IMR-90 (cell line): ENCODE measurements at regions not wholly inside any gene's neighbourhood (a gene's known extent, or its start where the extent isn't known, plus 50 kb on each side); places are given as distances from the start of the nearest gene placed in this dataset.

Experiments
- ATAC-seq: fragments of 200-7000 bp; cut with Tn5 transposase; 2 replicates; pipeline ENCODE4 v1.9.1; 2020; ENCODE audit warnings: low read depth, mild to moderate bottlenecking, moderate library complexity
- BruUV-seq: library from RNA; stranded (reverse); fragments of 400-500 nt; replicated peaks from 2 replicates; lab custom pipeline; 2021; lab: Mats Ljungman, UMichigan
- CTCF ChIA-PET: fragments of 300-600 bp; formaldehyde crosslinking; extraction: SDS; loops from one replicate; lab custom pipeline; 2021; ENCODE audit warnings: antibody characterized with exemption; lab: Yijun Ruan, JAX
- POLR2A ChIA-PET: fragments of 300-600 bp; sonication (Branson Sonifier 250); formaldehyde crosslinking; loops from one replicate; lab custom pipeline; 2022; ENCODE audit warnings: antibody characterized with exemption; ENCODE audit not compliant: unreplicated experiment; lab: Charles Lee
- DNase-seq: peaks from one replicate; pipeline ENCODE4 v3.0.0; 2013
- H2AFZ ChIP-seq: replicated peaks from 2 replicates; pipeline ENCODE3; 2013; ENCODE audit warnings: low read length, mild to moderate bottlenecking; ENCODE audit not compliant: poor library complexity
- H2AK5ac ChIP-seq: 2 replicates; pipeline ENCODE4 v1.6.1; 2013; ENCODE audit warnings: low read depth, low read length, inconsistent platforms
- H2AK9ac ChIP-seq: replicated peaks from 2 replicates; pipeline ENCODE3; 2013; ENCODE audit warnings: mild to moderate bottlenecking, low read depth, low read length, moderate library complexity; ENCODE audit not compliant: poor library complexity
- H2BK120ac ChIP-seq: 2 replicates; pipeline ENCODE4 v1.6.1; 2013; ENCODE audit warnings: low read depth, low read length, inconsistent platforms
- H2BK15ac ChIP-seq: 3 replicates; pipeline ENCODE4 v1.6.1; 2013; ENCODE audit warnings: low read depth, low read length, inconsistent platforms
- H2BK20ac ChIP-seq: 2 replicates; pipeline ENCODE4 v1.6.1; 2013; ENCODE audit warnings: low read depth, mild to moderate bottlenecking, inconsistent platforms, low read length, moderate library complexity
- H2BK5ac ChIP-seq: 2 replicates; pipeline ENCODE4 v1.6.1; 2013; ENCODE audit warnings: mild to moderate bottlenecking, low read depth, low read length, inconsistent platforms; ENCODE audit not compliant: poor library complexity, severe bottlenecking
- H3K14ac ChIP-seq: replicated peaks from 2 replicates; pipeline ENCODE4 v1.6.1; 2013; ENCODE audit warnings: low read depth, low read length, inconsistent platforms
- H3K18ac ChIP-seq: 2 replicates; pipeline ENCODE4 v1.6.1; 2013; ENCODE audit warnings: low read depth, low read length, control low read depth
- H3K23ac ChIP-seq: 2 replicates; pipeline ENCODE4 v1.6.1; 2013; ENCODE audit warnings: low read depth, low read length, inconsistent platforms
- H3K27ac ChIP-seq: 2 replicates; pipeline ENCODE4 v1.5.1; 2013; ENCODE audit warnings: mild to moderate bottlenecking, control low read depth, low read length; ENCODE audit not compliant: insufficient read depth
- H3K27me3 ChIP-seq: 2 replicates; pipeline ENCODE4 v1.6.1; 2013; ENCODE audit warnings: low read length; ENCODE audit not compliant: control insufficient read depth, insufficient read depth
- H3K36me3 ChIP-seq: 2 replicates; pipeline ENCODE4 v1.6.1; 2013; ENCODE audit warnings: low read length, mixed read lengths; ENCODE audit not compliant: control insufficient read depth, insufficient read depth
- H3K4ac ChIP-seq: 2 replicates; pipeline ENCODE4 v1.6.1; 2013; ENCODE audit warnings: low read depth, low read length, inconsistent platforms
- H3K4me1 ChIP-seq: 2 replicates; pipeline ENCODE4 v1.6.1; 2013; ENCODE audit warnings: low read length, mixed read lengths; ENCODE audit not compliant: control insufficient read depth, insufficient read depth
- H3K4me2 ChIP-seq: 2 replicates; pipeline ENCODE4 v1.6.1; 2013; ENCODE audit warnings: low read depth, mild to moderate bottlenecking, control low read depth, low read length, moderate library complexity
- H3K4me3 ChIP-seq: 2 replicates; pipeline ENCODE4 v1.5.1; 2013; ENCODE audit warnings: low read depth, mild to moderate bottlenecking, control low read depth, low read length, moderate library complexity; ENCODE audit not compliant: insufficient read depth
- H3K56ac ChIP-seq: 2 replicates; pipeline ENCODE4 v1.6.1; 2013; ENCODE audit warnings: low read length, inconsistent platforms; ENCODE audit not compliant: insufficient read depth; ENCODE audit errors: extremely low read depth
- H3K79me1 ChIP-seq, 2 experiments: 2 replicates each; pipeline ENCODE4 v1.6.1; 2013; ENCODE audit warnings: low read length in 2 of 2, inconsistent platforms in 1 of 2, low read depth in 1 of 2
- H3K9ac ChIP-seq: 2 replicates; pipeline ENCODE4 v1.6.1; 2013; ENCODE audit warnings: low read depth, low read length, control low read depth
- H3K9me1 ChIP-seq: 2 replicates; pipeline ENCODE4 v1.6.1; 2013; ENCODE audit warnings: low read length, inconsistent platforms; ENCODE audit not compliant: insufficient read depth
- H3K9me3 ChIP-seq: 2 replicates; pipeline ENCODE4 v1.6.1; 2013; ENCODE audit warnings: low read length; ENCODE audit not compliant: control insufficient read depth, insufficient read depth
- H4K20me1 ChIP-seq: 2 replicates; pipeline ENCODE4 v1.6.1; 2013; ENCODE audit warnings: low read length, inconsistent platforms; ENCODE audit not compliant: insufficient read depth
- H4K5ac ChIP-seq: 2 replicates; pipeline ENCODE4 v1.6.1; 2013; ENCODE audit warnings: mild to moderate bottlenecking, low read depth, low read length, control low read depth
- H4K8ac ChIP-seq, 2 experiments: 2 replicates each; pipeline ENCODE4 v1.6.1; 2013; ENCODE audit warnings: low read depth in 2 of 2, low read length in 2 of 2, control low read depth in 1 of 2, inconsistent platforms in 1 of 2
- H4K91ac ChIP-seq: 2 replicates; pipeline ENCODE4 v1.6.1; 2013; ENCODE audit warnings: low read depth, low read length, inconsistent platforms; ENCODE audit not compliant: insufficient read depth
- FOS ChIP-seq: fragments of 150-350 bp; IDR thresholded peaks from 2 replicates; pipeline ENCODE4 v1.6.1; 2016; ENCODE audit warnings: low read depth, low read length
- RAD21 ChIP-seq: IDR thresholded peaks from 2 replicates; pipeline ENCODE4 v1.6.1; 2012; ENCODE audit warnings: low read length, improper control_type of control experiment
- RCOR1 ChIP-seq: IDR thresholded peaks from 2 replicates; pipeline ENCODE4 v1.6.1; 2012; ENCODE audit warnings: mild to moderate bottlenecking, low read length, improper control_type of control experiment; ENCODE audit not compliant: insufficient replicate concordance
- WGBS, 2 experiments: methylation state at CpG; one replicate each; pipeline versions ENCODE4 v1.1.5 to v1.1.7; 2013; ENCODE audit warnings: missing lambda C conversion rate in 2 of 2; ENCODE audit not compliant: insufficient read length in 1 of 2; ENCODE audit errors: extremely low coverage in 2 of 2; 5-methylcytosine and 5-hydroxymethylcytosine counted together
- dilution Hi-C: fragments of 300-500 bp; cut with HindIII; formaldehyde crosslinking; loops from one replicate; pipeline ENCODE4 v1.14.3; 2018; ENCODE audit warnings: low sequenced_read_pairs; ENCODE audit not compliant: unreplicated experiment
- in situ Hi-C: fragments of 300-500 bp; cut with MboI; formaldehyde crosslinking; loops from 3 replicates; pipeline ENCODE4 v1.14.3; 2019; ENCODE audit warnings: low sequenced_read_pairs, inconsistent platforms, mixed read lengths
- intact Hi-C: fragments of 100-400 bp; cut with micrococcal nuclease; formaldehyde crosslinking; loops from 2 replicates; pipeline ENCODE4 v1.10.0; 2022
- TF ChIP-seq, protein P1 (sequence below): fragments of 150-350 bp; IDR thresholded peaks from 2 replicates; pipeline ENCODE4 v1.6.1; 2016; ENCODE audit warnings: low read depth, mild to moderate bottlenecking, low read length, moderate library complexity, borderline replicate concordance

DNA sequence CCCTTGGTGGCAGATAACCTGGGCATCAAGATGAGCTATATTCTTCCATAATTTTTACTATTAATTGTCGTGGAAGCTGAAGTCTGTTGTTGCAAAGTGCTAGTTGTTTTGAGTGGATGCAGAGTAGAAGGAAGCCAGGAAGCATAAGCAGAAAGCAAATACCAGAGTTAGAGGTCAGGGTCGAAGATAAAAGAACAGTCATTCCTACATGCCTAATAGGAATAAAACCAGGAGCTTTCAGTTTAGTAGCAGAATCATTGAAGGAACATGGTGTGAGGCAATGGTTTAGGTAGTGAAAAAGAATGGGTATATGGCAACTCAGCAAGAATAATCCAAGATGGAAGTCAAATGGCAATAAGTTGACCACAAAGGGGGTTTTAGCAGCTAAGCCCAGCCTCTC, 121.6 kb upstream of the FST start:
- ATAC-seq (no peak), DNase-seq (no peak)
- ChIA-PET POLR2A (no interaction called here), CTCF (no interaction called here)
- peak overlapping the region; percentile 8; the same call in 1 of the 2 replicates for H3K56ac ChIP-seq
- WGBS, 2 experiments: no CpG with 5 or more reads among the region's 2 CpGs
- no peak overlapping the region for H2AFZ ChIP-seq
- no peaks in the 10 kb centered on the region for H3K27me3 ChIP-seq
- H3K4me2 ChIP-seq: no peak overlapping the region
- H3K4me3 ChIP-seq: no peak overlapping the region
- H3K27ac ChIP-seq: no peak overlapping the region
- peak overlapping the region; percentile 56 for H2BK120ac ChIP-seq
- H2BK5ac ChIP-seq: peak overlapping the region; percentile 99
- H4K8ac ChIP-seq: peak overlapping the region; percentile 77 to 94; a peak in 3 of 4 replicates
- BruUV-seq: no TSS peak
- peak overlapping the region; percentile 29; the same call in 1 of the 2 replicates for H3K4ac ChIP-seq
- H3K9me1 ChIP-seq: peaks cover 10% of the 10 kb centered on the region; the same call in 1 of the 2 replicates
- no peaks in the 10 kb centered on the region for H3K9me3 ChIP-seq
- H2AK5ac ChIP-seq: peak overlapping the region; percentile 52; the same call in 1 of the 2 replicates
- dilution Hi-C loops: no loop called here
- intact Hi-C loops: no loop called here
- H3K9ac ChIP-seq: no peak overlapping the region
- peak overlapping the region; percentile 15; the same call in 1 of the 2 replicates for H4K5ac ChIP-seq
- H3K23ac ChIP-seq: no peak overlapping the region
- H3K18ac ChIP-seq: peak overlapping the region; percentile 79; the same call in 1 of the 2 replicates
- H3K36me3 ChIP-seq: no peaks in the 10 kb centered on the region
- H2BK20ac ChIP-seq: peak overlapping the region; percentile 88
- peak overlapping the region; percentile 71 for H4K91ac ChIP-seq
- H4K20me1 ChIP-seq: no peaks in the 10 kb centered on the region
- TF ChIP-seq RCOR1 (no peak), FOS (no peak), RAD21 (no peak)
- TF ChIP-seq, protein P1, sequence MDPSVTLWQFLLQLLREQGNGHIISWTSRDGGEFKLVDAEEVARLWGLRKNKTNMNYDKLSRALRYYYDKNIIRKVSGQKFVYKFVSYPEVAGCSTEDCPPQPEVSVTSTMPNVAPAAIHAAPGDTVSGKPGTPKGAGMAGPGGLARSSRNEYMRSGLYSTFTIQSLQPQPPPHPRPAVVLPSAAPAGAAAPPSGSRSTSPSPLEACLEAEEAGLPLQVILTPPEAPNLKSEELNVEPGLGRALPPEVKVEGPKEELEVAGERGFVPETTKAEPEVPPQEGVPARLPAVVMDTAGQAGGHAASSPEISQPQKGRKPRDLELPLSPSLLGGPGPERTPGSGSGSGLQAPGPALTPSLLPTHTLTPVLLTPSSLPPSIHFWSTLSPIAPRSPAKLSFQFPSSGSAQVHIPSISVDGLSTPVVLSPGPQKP: no peak
- H3K79me1 ChIP-seq: peaks cover 0 to 3% of the 10 kb centered on the region in 2 experiments; a peak in 1 of 4 replicates
- peak overlapping the region; percentile 70 for H3K14ac ChIP-seq
- in situ Hi-C loops: no loop called here
- H3K4me1 ChIP-seq: peaks cover 15% of the 10 kb centered on the region
- no peak overlapping the region for H2AK9ac ChIP-seq
- H2BK15ac ChIP-seq: peak overlapping the region; percentile 76; the same call in 2 of the 3 replicates
